ENCODE measurements at regions not wholly inside any gene's neighbourhood (a gene's known extent, or its start where the extent isn't known, plus 50 kb on each side); places are given as distances from the start of the nearest gene placed in this dataset.
"Not testable (repeated sequence)": the region's sequence is repeated elsewhere in the genome, so short reads cannot be mapped to it uniquely, and the experiment has no call there.

GRCh38 chr14:100421756-100422470 is 98.8 kb downstream of the SLC25A47 start:
- no peak for DNase-seq (ENCODE audit: low spot score)

- DNase-seq (ENCODE audit: low spot score) = no peak
Measured at GRCh38 chr14:100422556-100423316, 99.6 kb downstream of the SLC25A47 start.

GRCh38 chr14:100423317-100424010 is 100.3 kb downstream of the SLC25A47 start:
- no peak for DNase-seq (ENCODE audit: low spot score)

GRCh38 chr14:100424504-100425428 is 101.6 kb downstream of the SLC25A47 start:
- DNase-seq (ENCODE audit: low spot score) = no peak

- DNase-seq (ENCODE audit: low spot score) = no peak
Measured at GRCh38 chr14:100425429-100425827, 102.3 kb downstream of the SLC25A47 start.

GRCh38 chr14:100426314-100426713 is 103.2 kb downstream of the SLC25A47 start:
- no peak for DNase-seq (ENCODE audit: low spot score)

GRCh38 chr14:100427166-100427565 is 104.0 kb downstream of the SLC25A47 start:
- no peak for DNase-seq (ENCODE audit: low spot score)

- DNase-seq (ENCODE audit: low spot score) = no peak
Measured at GRCh38 chr14:100428727-100429126, 105.6 kb downstream of the SLC25A47 start.

- DNase-seq (ENCODE audit: low spot score) = peak; percentile 33
Measured at GRCh38 chr14:100429537-100429936, 106.4 kb downstream of the SLC25A47 start.

GRCh38 chr14:100430571-100430970 is 107.4 kb downstream of the SLC25A47 start:
- DNase-seq (ENCODE audit: low spot score) = no peak

GRCh38 chr14:100431461-100431860 is 108.3 kb downstream of the SLC25A47 start:
- not testable (repeated sequence) for DNase-seq (ENCODE audit: low spot score)

GRCh38 chr14:100432652-100433427 is 109.7 kb downstream of the SLC25A47 start:
- no peak for DNase-seq (ENCODE audit: low spot score)

GRCh38 chr14:100433428-100433814 is 110.3 kb downstream of the SLC25A47 start:
- DNase-seq (ENCODE audit: low spot score) = no peak

GRCh38 chr14:100434033-100434601 is 111.0 kb downstream of the SLC25A47 start:
- no peak for DNase-seq (ENCODE audit: low spot score)

- DNase-seq (ENCODE audit: low spot score) = no peak
Measured at GRCh38 chr14:100434911-100435438, 111.8 kb downstream of the SLC25A47 start.

GRCh38 chr14:100435459-100435858 is 112.3 kb downstream of the SLC25A47 start:
- no peak for DNase-seq (ENCODE audit: low spot score)

- DNase-seq (ENCODE audit: low spot score) = no peak
Measured at GRCh38 chr14:100436745-100437406, 113.7 kb downstream of the SLC25A47 start.

GRCh38 chr14:100438271-100438670 is 115.1 kb downstream of the SLC25A47 start:
- no peak for DNase-seq (ENCODE audit: low spot score)

- no peak for DNase-seq (ENCODE audit: low spot score)
Measured at GRCh38 chr14:100438678-100439592, 115.8 kb downstream of the SLC25A47 start.

Measured in HuH-7 (cell line).